Activated T-helper 2 cell treated with anti-CD3 and anti-CD28 coated beads, Interferon-gamma antibody, Interleukin-2, Interleukin-4, amounts not matched to agents 10 μg/mL and 5 μg/mL and 100 μg/mL, durations not matched to agents 14 hours and 24 hours and 36 hours (primary cell): ENCODE measurements at regions not wholly inside any gene's neighbourhood (a gene's known extent, or its start where the extent isn't known, plus 50 kb on each side); places are given as distances from the start of the nearest gene placed in this dataset.

Experiments
- DNase-seq: peaks from one replicate; pipeline ENCODE4 v3.0.0; 2021; ENCODE audit warnings: low spot score
- H3K27ac Mint-ChIP-seq: one replicate; pipeline ENCODE4 v1.8.0; 2021; ENCODE audit warnings: mixed read lengths
- H3K27me3 Mint-ChIP-seq: one replicate; pipeline ENCODE4 v1.8.0; 2021; ENCODE audit warnings: low read depth, mixed read lengths
- H3K36me3 Mint-ChIP-seq: one replicate; pipeline ENCODE4 v1.8.0; 2021; ENCODE audit warnings: low read depth, mixed read lengths
- H3K4me1 Mint-ChIP-seq: one replicate; pipeline ENCODE4 v1.8.0; 2021; ENCODE audit warnings: low read depth, mixed read lengths
- H3K4me3 Mint-ChIP-seq: one replicate; pipeline ENCODE4 v1.8.0; 2021; ENCODE audit warnings: low read depth, mild to moderate bottlenecking, moderate library complexity, mixed read lengths
- H3K9me3 Mint-ChIP-seq: one replicate; pipeline ENCODE4 v1.8.0; 2021; ENCODE audit warnings: mixed read lengths
- intact Hi-C: fragments of 100-400 bp; cut with micrococcal nuclease; formaldehyde crosslinking; loops from one replicate; pipeline ENCODE4 v1.15.1; 2023

DNA sequence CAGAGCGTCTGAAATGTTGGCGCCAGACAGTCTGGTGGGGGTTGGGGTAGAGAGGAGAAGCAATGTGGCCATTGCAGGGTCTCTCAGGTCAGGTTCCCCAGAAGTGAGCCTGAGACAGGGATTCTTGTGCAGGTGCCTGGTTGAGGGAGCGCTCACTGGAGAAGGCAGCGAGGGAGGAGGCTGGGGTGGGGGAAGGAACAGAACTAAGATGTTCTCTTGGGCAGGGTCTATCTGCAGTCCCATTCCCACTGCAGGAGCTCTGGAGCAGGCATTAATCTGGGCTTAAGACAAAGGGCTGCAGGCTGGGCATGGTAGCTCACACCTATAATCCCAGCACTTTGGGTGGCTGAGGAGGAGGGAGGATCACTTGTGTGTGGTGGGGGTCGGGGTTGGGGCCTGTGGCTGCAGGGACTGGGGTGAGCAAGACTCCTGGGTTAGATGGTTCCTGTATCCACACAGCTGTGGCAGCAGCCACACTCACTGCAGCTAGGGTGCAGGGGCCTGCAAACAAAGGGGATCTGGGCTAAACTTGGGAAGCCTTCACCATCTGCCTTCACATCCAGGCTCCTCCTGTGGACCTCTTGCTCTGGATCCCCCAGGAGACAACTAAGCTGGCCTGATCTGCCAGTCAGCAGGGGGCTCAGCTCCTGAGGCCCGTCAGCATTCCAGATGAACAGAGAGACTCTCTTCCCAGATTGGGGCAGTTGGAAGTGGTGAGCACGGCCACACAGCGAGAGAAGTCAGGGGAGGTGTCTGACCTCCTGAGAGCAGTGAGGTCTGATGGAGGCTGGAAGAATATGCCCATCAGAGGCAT lies 172.5 kb downstream of the ABHD5 start:
- DNase-seq = no peak
- H3K27ac Mint-ChIP-seq = no peak overlapping the region
- intact Hi-C loops = no loop called here
- no peaks in the 10 kb centered on the region for H3K36me3 Mint-ChIP-seq
- H3K4me3 Mint-ChIP-seq = no peak overlapping the region
- H3K27me3 Mint-ChIP-seq = peaks cover 5% of the 10 kb centered on the region
- H3K4me1 Mint-ChIP-seq = no peaks in the 10 kb centered on the region
- H3K9me3 Mint-ChIP-seq = no peaks in the 10 kb centered on the region

- H3K27ac Mint-ChIP-seq = no peak overlapping the region
- peaks cover 4% of the 10 kb centered on the region for H3K27me3 Mint-ChIP-seq
- H3K36me3 Mint-ChIP-seq = no peaks in the 10 kb centered on the region
- H3K9me3 Mint-ChIP-seq = no peaks in the 10 kb centered on the region
- no peak for DNase-seq
- no peak overlapping the region for H3K4me3 Mint-ChIP-seq
- intact Hi-C loops = no loop called here
- H3K4me1 Mint-ChIP-seq = no peaks in the 10 kb centered on the region
Observed at GRCh38 chr3:43863966-43864933, 173.5 kb downstream of the ABHD5 start.

DNA sequence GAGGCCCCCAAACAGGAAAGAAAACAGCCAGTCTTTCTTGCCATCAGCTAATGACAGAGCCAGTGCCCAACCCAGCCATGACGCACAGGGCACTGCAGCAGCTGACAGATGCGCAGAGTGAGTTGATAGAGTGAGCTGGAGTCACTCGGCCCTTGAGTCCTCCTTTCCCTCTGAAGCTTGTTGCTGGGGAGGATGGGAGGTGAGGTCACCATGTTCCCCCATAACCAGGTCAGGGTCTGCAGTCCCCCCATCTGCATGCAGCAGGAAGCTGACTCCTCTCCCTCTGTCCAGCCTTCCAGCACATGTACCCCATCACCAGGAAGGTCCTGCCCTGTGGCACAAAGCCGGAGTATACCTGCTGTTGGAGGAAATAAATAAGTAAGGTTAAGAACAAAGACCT lies 174.6 kb downstream of the ABHD5 start:
- H3K9me3 Mint-ChIP-seq = no peaks in the 10 kb centered on the region
- DNase-seq = no peak
- H3K4me3 Mint-ChIP-seq = no peak overlapping the region
- peaks cover 5% of the 10 kb centered on the region for H3K27me3 Mint-ChIP-seq
- no peaks in the 10 kb centered on the region for H3K4me1 Mint-ChIP-seq
- H3K27ac Mint-ChIP-seq = no peak overlapping the region
- H3K36me3 Mint-ChIP-seq = no peaks in the 10 kb centered on the region
- intact Hi-C loops = no loop called here

GRCh38 chr3:43865887-43866528 lies 175.3 kb downstream of the ABHD5 start:
- Mint-ChIP-seq H3K27ac (no peak overlapping the region), H3K4me3 (no peak overlapping the region), H3K4me1 (no peaks in the 10 kb centered on the region), H3K36me3 (no peaks in the 10 kb centered on the region), H3K9me3 (no peaks in the 10 kb centered on the region), H3K27me3 (peaks cover 5% of the 10 kb centered on the region)
- no peak for DNase-seq
- intact Hi-C loops = no loop called here

DNA sequence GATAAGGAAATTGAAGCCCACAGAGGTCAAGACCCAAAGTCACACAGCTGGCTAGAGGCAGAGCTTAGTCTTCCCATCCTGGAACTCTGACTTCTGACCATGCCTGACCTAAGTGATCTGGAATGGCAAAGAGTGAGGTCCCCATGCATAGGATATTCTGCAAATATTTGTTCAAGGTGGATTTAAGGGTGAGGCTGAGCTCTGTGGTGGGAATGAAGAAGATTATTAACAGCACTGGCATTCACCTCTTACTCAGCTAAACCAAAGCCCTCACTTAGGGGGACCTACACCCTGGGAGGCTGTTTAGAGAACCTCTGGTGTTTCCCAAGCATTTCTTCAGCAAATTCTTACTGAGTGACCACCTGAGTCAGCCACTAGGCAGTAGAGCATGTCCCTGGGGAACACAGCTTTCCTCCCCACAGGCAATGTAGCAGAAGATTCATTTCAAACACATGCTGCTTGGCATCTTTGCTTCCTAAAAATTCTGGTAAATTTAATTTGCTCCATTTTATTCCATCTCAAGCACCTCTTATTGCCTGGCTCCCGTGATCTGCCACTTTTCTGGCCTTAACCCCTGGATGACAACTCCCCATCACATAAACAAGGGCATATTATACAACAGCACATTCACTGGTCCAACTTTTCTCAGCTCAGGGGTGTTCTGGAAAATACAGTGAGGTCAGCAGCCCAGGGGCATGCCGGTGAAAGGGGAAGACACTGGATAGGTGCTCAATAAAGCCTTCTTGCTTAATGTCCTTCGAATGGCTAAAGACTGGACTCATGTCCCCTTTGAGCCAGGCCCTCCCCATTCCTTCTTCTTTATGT lies 176.0 kb downstream of the ABHD5 start:
- no peak overlapping the region for H3K4me3 Mint-ChIP-seq
- DNase-seq = no peak
- no peaks in the 10 kb centered on the region for H3K36me3 Mint-ChIP-seq
- no peaks in the 10 kb centered on the region for H3K9me3 Mint-ChIP-seq
- no peak overlapping the region for H3K27ac Mint-ChIP-seq
- H3K27me3 Mint-ChIP-seq = peaks cover 5% of the 10 kb centered on the region
- intact Hi-C loops = no loop called here
- H3K4me1 Mint-ChIP-seq = no peaks in the 10 kb centered on the region

- H3K4me1 Mint-ChIP-seq = no peaks in the 10 kb centered on the region
- H3K36me3 Mint-ChIP-seq = no peaks in the 10 kb centered on the region
- H3K9me3 Mint-ChIP-seq = no peaks in the 10 kb centered on the region
- intact Hi-C loops = no loop called here
- H3K27ac Mint-ChIP-seq = no peak overlapping the region
- peaks cover 5% of the 10 kb centered on the region for H3K27me3 Mint-ChIP-seq
- DNase-seq = no peak
- no peak overlapping the region for H3K4me3 Mint-ChIP-seq
Observed at GRCh38 chr3:43867436-43868072, 176.8 kb downstream of the ABHD5 start.

GRCh38 chr3:43869491-43869890 lies 178.8 kb downstream of the ABHD5 start:
- Mint-ChIP-seq H3K27ac (no peak overlapping the region), H3K9me3 (no peaks in the 10 kb centered on the region), H3K27me3 (peaks cover 6% of the 10 kb centered on the region), H3K4me1 (no peaks in the 10 kb centered on the region), H3K4me3 (no peak overlapping the region), H3K36me3 (no peaks in the 10 kb centered on the region)
- intact Hi-C loops = no loop called here
- no peak for DNase-seq

- no peaks in the 10 kb centered on the region for H3K9me3 Mint-ChIP-seq
- H3K4me1 Mint-ChIP-seq = no peaks in the 10 kb centered on the region
- peaks cover 6% of the 10 kb centered on the region for H3K27me3 Mint-ChIP-seq
- DNase-seq = no peak
- no peaks in the 10 kb centered on the region for H3K36me3 Mint-ChIP-seq
- H3K27ac Mint-ChIP-seq = no peak overlapping the region
- intact Hi-C loops = no loop called here
- no peak overlapping the region for H3K4me3 Mint-ChIP-seq
Observed at GRCh38 chr3:43870120-43870519, 179.4 kb downstream of the ABHD5 start.

- Mint-ChIP-seq H3K27ac (no peak overlapping the region), H3K36me3 (no peaks in the 10 kb centered on the region), H3K27me3 (peaks cover 6% of the 10 kb centered on the region), H3K4me1 (no peaks in the 10 kb centered on the region), H3K4me3 (no peak overlapping the region), H3K9me3 (no peaks in the 10 kb centered on the region)
- no peak for DNase-seq
- intact Hi-C loops = no loop called here
Observed at GRCh38 chr3:43870844-43871626, 180.3 kb downstream of the ABHD5 start.

DNA sequence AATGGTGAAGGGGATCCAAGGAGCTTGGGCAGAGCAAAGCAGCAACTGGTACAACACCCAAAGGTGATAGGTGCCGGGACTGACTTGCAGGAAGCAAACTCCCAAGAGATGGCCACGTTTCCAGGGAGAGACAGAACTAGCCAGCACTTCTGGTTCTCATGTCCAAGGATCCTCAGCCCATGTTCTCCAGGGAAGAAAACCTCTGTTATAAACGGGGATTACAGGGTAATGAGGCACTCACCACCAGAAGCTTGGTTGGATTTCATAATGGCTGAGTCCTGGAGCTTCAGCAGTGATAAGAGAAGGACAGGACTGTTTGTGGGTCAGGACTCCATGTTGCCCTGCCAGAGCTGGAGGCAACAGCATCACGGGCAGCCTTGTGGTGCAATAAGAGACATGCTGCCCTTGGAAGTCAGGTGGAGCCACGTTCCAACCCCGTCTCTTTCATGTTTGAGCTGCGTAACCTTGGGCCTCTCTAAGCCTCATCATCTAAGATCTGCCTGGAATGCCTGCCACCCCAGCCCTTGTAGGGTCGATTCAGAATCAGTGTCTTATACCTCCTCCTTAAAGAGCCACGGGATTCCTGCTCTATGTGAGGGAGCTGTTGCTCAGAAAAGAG lies 181.0 kb downstream of the ABHD5 start:
- no peak overlapping the region for H3K4me3 Mint-ChIP-seq
- H3K4me1 Mint-ChIP-seq = no peaks in the 10 kb centered on the region
- no peaks in the 10 kb centered on the region for H3K9me3 Mint-ChIP-seq
- H3K27me3 Mint-ChIP-seq = peaks cover 6% of the 10 kb centered on the region
- no peaks in the 10 kb centered on the region for H3K36me3 Mint-ChIP-seq
- no peak overlapping the region for H3K27ac Mint-ChIP-seq
- no peak for DNase-seq
- intact Hi-C loops = no loop called here

- Mint-ChIP-seq H3K27me3 (peaks cover 9% of the 10 kb centered on the region), H3K4me1 (no peaks in the 10 kb centered on the region), H3K4me3 (no peak overlapping the region), H3K36me3 (no peaks in the 10 kb centered on the region), H3K9me3 (no peaks in the 10 kb centered on the region), H3K27ac (no peak overlapping the region)
- DNase-seq = no peak
- intact Hi-C loops = no loop called here
Observed at GRCh38 chr3:43872301-43872700, 181.6 kb downstream of the ABHD5 start.
